DLD1 (cell line): ENCODE measurements at regions not wholly inside any gene's neighbourhood (a gene's known extent, or its start where the extent isn't known, plus 50 kb on each side); places are given as distances from the start of the nearest gene placed in this dataset.

Experiments used
- in situ Hi-C: cut with HindIII; loops from 2 replicates; pipeline ENCODE4 v1.10.0; 2017; ENCODE audit warnings: low sequenced_read_pairs

- in situ Hi-C loops: no loop called here
Observed at GRCh38 chr7:16235147-16236114, 185.9 kb downstream of the CRPPA start.

- in situ Hi-C loops: no loop called here
Observed at GRCh38 chr7:16234493-16235146, 186.7 kb downstream of the CRPPA start.

- in situ Hi-C loops: no loop called here
Observed at GRCh38 chr7:16233517-16233916, 187.8 kb downstream of the CRPPA start.

- in situ Hi-C loops: no loop called here
Observed at GRCh38 chr7:16232273-16232672, 189.1 kb downstream of the CRPPA start.

DNA sequence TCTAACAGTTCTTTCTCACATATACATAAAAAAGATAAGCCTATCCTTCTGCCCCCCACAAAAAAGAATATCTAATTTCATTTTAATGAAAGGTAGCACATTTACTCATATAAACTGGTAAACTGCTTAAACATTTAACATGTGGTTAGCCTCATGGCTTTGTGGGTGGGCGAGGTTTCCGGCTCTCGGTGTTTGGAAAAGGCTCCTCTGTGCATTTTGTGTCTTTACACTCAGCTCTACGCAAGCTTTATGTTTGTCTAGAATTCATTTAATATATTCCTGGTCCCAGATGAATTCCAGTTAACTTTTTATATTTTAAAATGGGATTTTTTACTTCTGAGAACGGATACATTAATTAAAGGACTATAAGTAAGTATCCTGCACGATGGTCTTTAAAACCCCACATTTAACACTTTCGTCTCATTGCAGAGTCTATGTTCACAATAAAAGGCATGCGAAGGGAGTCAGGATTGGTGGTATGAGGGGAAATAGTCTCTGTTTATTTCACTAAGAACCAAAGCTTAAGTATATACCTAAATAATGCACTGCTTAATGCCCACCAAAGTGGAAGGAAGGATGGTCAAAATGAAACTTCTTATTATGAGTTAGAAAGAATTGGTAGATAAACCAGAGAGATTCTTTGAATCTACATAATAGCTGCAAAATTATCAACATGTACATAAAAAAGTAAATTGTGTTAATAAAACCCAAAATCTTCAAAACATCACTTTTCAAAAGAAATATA is 197.2 kb downstream of the CRPPA start:
- in situ Hi-C loops: no loop called here

- in situ Hi-C loops: no loop called here
Observed at GRCh38 chr7:16212610-16213009, 208.7 kb downstream of the CRPPA start.

- in situ Hi-C loops: no loop called here
Observed at GRCh38 chr7:16212032-16212431, 209.3 kb downstream of the CRPPA start.

GRCh38 chr7:16211402-16211925 is 209.9 kb downstream of the CRPPA start:
- in situ Hi-C loops: no loop called here

- in situ Hi-C loops: no loop called here
Observed at GRCh38 chr7:16210171-16210570, 211.2 kb downstream of the CRPPA start.

GRCh38 chr7:16207321-16207720 is 214.0 kb downstream of the CRPPA start:
- in situ Hi-C loops: no loop called here

GRCh38 chr7:16205466-16205865 is 215.9 kb downstream of the CRPPA start:
- in situ Hi-C loops: no loop called here

DNA sequence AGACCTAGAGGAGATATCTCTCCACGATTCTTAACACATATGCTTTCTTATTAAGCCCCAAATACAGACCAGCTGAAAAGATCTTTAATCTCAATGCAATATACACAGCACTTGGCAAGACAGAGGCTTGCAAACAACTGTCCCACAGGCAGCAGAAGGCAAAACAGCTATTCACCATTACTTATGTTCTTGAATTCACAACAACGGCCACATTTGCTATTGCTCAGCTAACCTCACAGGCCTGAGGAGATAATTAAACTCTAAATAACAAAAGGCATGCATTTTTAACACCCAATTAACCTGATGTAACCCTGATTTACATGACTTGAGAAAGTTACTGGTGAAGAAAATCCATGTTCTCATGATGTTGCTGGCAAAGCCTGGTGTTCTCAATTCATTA is 216.4 kb downstream of the CRPPA start:
- in situ Hi-C loops: no loop called here

- in situ Hi-C loops: no loop called here
Observed at GRCh38 chr7:16203065-16203464, 218.3 kb downstream of the CRPPA start.

- in situ Hi-C loops: no loop called here
Observed at GRCh38 chr7:16202303-16202702, 219.0 kb downstream of the CRPPA start.

- in situ Hi-C loops: no loop called here
Observed at GRCh38 chr7:16200591-16200990, 220.7 kb downstream of the CRPPA start.

DNA sequence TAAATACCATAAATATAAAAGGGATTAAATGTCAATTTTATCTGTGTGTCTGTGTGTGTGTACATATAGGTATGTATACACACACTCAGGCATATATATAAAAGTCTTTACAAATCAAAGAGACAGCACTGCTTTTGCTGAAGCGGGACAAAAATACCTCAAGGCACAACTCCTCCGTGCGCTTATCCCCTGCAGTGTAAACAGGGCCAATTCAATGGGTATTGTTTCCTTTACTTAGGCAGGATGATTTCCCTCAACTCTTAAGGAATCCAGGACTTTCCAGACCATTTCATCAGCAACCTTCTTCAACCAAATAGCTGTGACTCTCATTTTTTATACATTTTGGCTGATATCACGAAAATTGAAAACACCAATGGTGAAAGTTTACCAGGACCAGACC is 227.7 kb downstream of the CRPPA start:
- in situ Hi-C loops: no loop called here

GRCh38 chr7:16189026-16189715 is 232.2 kb downstream of the CRPPA start:
- in situ Hi-C loops: no loop called here

- in situ Hi-C loops: no loop called here
Observed at GRCh38 chr7:16187131-16187530, 234.2 kb downstream of the CRPPA start.

GRCh38 chr7:16178585-16178984 is 242.8 kb downstream of the CRPPA start:
- in situ Hi-C loops: no loop called here

- in situ Hi-C loops: no loop called here
Observed at GRCh38 chr7:16178092-16178491, 243.2 kb downstream of the CRPPA start.

- in situ Hi-C loops: no loop called here
Observed at GRCh38 chr7:16174253-16174652, 247.1 kb downstream of the CRPPA start.
